HG03097 (cell line): ENCODE measurements at regions not wholly inside any gene's neighbourhood (a gene's known extent, or its start where the extent isn't known, plus 50 kb on each side); places are given as distances from the start of the nearest gene placed in this dataset.
"Not testable (repeated sequence)": the region's sequence is repeated elsewhere in the genome, so short reads cannot be mapped to it uniquely, and the experiment has no call there.

Experiments
- ATAC-seq: cut with Tn5 transposase; IDR thresholded peaks from one replicate; pipeline ENCODE4 v1.9.1; 2021; ENCODE audit not compliant: unreplicated experiment, low FRiP score

- no peak for ATAC-seq
These were observed 154.1 kb upstream of the THUMPD2 start for GRCh38 chr2:39933196-39933595.

GRCh38 chr2:39932198-39932597 lies 153.1 kb upstream of the THUMPD2 start:
- no peak for ATAC-seq

- ATAC-seq: no peak
These were observed 151.3 kb upstream of the THUMPD2 start for GRCh38 chr2:39930175-39930917.

- ATAC-seq: no peak
These were observed 150.5 kb upstream of the THUMPD2 start for GRCh38 chr2:39929531-39929930.

GRCh38 chr2:39925312-39925711 lies 146.3 kb upstream of the THUMPD2 start:
- no peak for ATAC-seq

- ATAC-seq: no peak
These were observed 144.4 kb upstream of the THUMPD2 start for GRCh38 chr2:39923455-39923854.

- ATAC-seq: no peak
These were observed 143.8 kb upstream of the THUMPD2 start for GRCh38 chr2:39922679-39923405.

GRCh38 chr2:39920307-39920801 lies 141.3 kb upstream of the THUMPD2 start:
- no peak for ATAC-seq

- no peak for ATAC-seq
These were observed 140.7 kb upstream of the THUMPD2 start for GRCh38 chr2:39919511-39920306.

- ATAC-seq: no peak
These were observed 139.8 kb upstream of the THUMPD2 start for GRCh38 chr2:39918886-39919285.

GRCh38 chr2:39917371-39917770 lies 138.3 kb upstream of the THUMPD2 start:
- not testable (repeated sequence) for ATAC-seq

GRCh38 chr2:39914949-39915348 lies 135.9 kb upstream of the THUMPD2 start:
- no peak for ATAC-seq

- ATAC-seq: peak; percentile 71
These were observed 134.8 kb upstream of the THUMPD2 start for GRCh38 chr2:39913648-39914461.

GRCh38 chr2:39902103-39902502 lies 123.0 kb upstream of the THUMPD2 start:
- no peak for ATAC-seq

GRCh38 chr2:39898934-39899333 lies 119.9 kb upstream of the THUMPD2 start:
- no peak for ATAC-seq

GRCh38 chr2:39897273-39897672 lies 118.2 kb upstream of the THUMPD2 start:
- no peak for ATAC-seq

- ATAC-seq: no peak
These were observed 115.0 kb upstream of the THUMPD2 start for GRCh38 chr2:39894082-39894481.

- no peak for ATAC-seq
These were observed 114.6 kb upstream of the THUMPD2 start for GRCh38 chr2:39893616-39894015.

- ATAC-seq: no peak
These were observed 102.9 kb upstream of the THUMPD2 start for GRCh38 chr2:39881948-39882347.

- ATAC-seq: no peak
These were observed 102.4 kb upstream of the THUMPD2 start for GRCh38 chr2:39881494-39881893.
